H1 (cell line): ENCODE measurements at regions not wholly inside any gene's neighbourhood (a gene's known extent, or its start where the extent isn't known, plus 50 kb on each side); places are given as distances from the start of the nearest gene placed in this dataset.

Source experiments
- CTCF ChIA-PET: fragments of 300-600 bp; sonication (Branson Sonifier 250); formaldehyde crosslinking; loops from one replicate; lab custom pipeline; 2021; ENCODE audit not compliant: partially characterized antibody; lab: Charles Lee
- POLR2A ChIA-PET: fragments of 300-600 bp; sonication (Branson Sonifier 250); formaldehyde crosslinking; loops from one replicate; lab custom pipeline; 2021; ENCODE audit warnings: inconsistent platforms; ENCODE audit not compliant: partially characterized antibody; lab: Charles Lee
- DNase-seq, 2 experiments: peaks; one replicate each; pipeline versions ENCODE4 v3.0.0 to v3.0.0-alpha.2; 2010 to 2022; ENCODE audit warnings: low spot score in 2 of 2, low read depth in 1 of 2, mixed read lengths in 1 of 2
- FAIRE-seq: peaks from 2 replicates; lab custom pipeline; 2011; peaks lifted over from hg19 to GRCh38; lab: Jason Lieb, UNC
- H2AFZ ChIP-seq: 2 replicates; pipeline ENCODE4 v1.8.1; 2012; ENCODE audit warnings: low read length, inconsistent platforms
- H2AK5ac ChIP-seq: 2 replicates; pipeline ENCODE4 v1.6.1; 2013; ENCODE audit warnings: low read depth, low read length
- H2BK120ac ChIP-seq: replicated peaks from 2 replicates; pipeline ENCODE3; 2013; ENCODE audit warnings: low read depth, low read length, inconsistent platforms
- H2BK12ac ChIP-seq: 2 replicates; pipeline ENCODE4 v1.6.1; 2013; ENCODE audit warnings: low read depth, low read length
- H2BK15ac ChIP-seq: 2 replicates; pipeline ENCODE4 v1.6.1; 2013; ENCODE audit warnings: low read length
- H2BK20ac ChIP-seq: 2 replicates; pipeline ENCODE4 v1.6.1; 2013; ENCODE audit warnings: low read length
- H2BK5ac ChIP-seq: 2 replicates; pipeline ENCODE4 v1.6.1; 2013; ENCODE audit warnings: low read depth, low read length
- H3K14ac ChIP-seq: 2 replicates; pipeline ENCODE4 v1.6.1; 2013; ENCODE audit warnings: inconsistent platforms; ENCODE audit not compliant: insufficient read length
- H3K18ac ChIP-seq: 2 replicates; pipeline ENCODE4 v1.6.1; 2013; ENCODE audit warnings: low read length; ENCODE audit errors: extremely low read depth
- H3K23ac ChIP-seq: 2 replicates; pipeline ENCODE4 v1.6.1; 2013; ENCODE audit warnings: inconsistent platforms; ENCODE audit not compliant: insufficient read length
- H3K23me2 ChIP-seq: 2 replicates; pipeline ENCODE4 v1.6.1; 2013; ENCODE audit warnings: low read depth, low read length
- H3K27ac ChIP-seq: 2 replicates; pipeline ENCODE4 v1.6.1; 2011; ENCODE audit warnings: low read depth, low read length, inconsistent platforms
- H3K27me3 ChIP-seq, 4 experiments: replicated peaks in 1 of 4; 1 replicate in 1 of 4; 2 replicates in 3 of 4; pipeline versions ENCODE4 v1.6.1 to v1.8.1; 2011 to 2013; ENCODE audit warnings: low read length in 3 of 4, mild to moderate bottlenecking in 3 of 4, inconsistent platforms in 2 of 4, mixed read lengths in 2 of 4, moderate library complexity in 1 of 4; ENCODE audit not compliant: control insufficient read depth in 3 of 4, insufficient read depth in 3 of 4; ENCODE audit errors: extremely low read depth in 1 of 4
- H3K36me3 ChIP-seq, 4 experiments: 2 replicates each; pipeline versions ENCODE4 v1.6.1 to v1.8.1; 2011 to 2013; ENCODE audit warnings: mild to moderate bottlenecking in 4 of 4, low read length in 3 of 4, moderate library complexity in 2 of 4, control low read depth in 1 of 4, inconsistent platforms in 1 of 4; ENCODE audit not compliant: insufficient read depth in 4 of 4, control insufficient read depth in 2 of 4
- H3K4ac ChIP-seq: replicated peaks from 2 replicates; pipeline ENCODE3; 2013; ENCODE audit warnings: low read length, low read depth, mixed read lengths, inconsistent platforms; ENCODE audit not compliant: insufficient read length
- H3K4me1 ChIP-seq, 4 experiments: replicated peaks in 1 of 4; 1 replicate in 1 of 4; 2 replicates in 3 of 4; pipeline versions ENCODE4 v1.6.1 to v1.8.1; 2011 to 2013; ENCODE audit warnings: low read length in 3 of 4, inconsistent platforms in 2 of 4, mixed read lengths in 1 of 4; ENCODE audit not compliant: insufficient read depth in 4 of 4, control insufficient read depth in 3 of 4
- H3K4me2 ChIP-seq, 2 experiments: 2 replicates each; pipeline versions ENCODE4 v1.6.1 to v1.8.1; 2011 to 2013; ENCODE audit warnings: low read depth in 2 of 2, low read length in 2 of 2, control low read depth in 1 of 2, inconsistent platforms in 1 of 2, mild to moderate bottlenecking in 1 of 2; ENCODE audit not compliant: insufficient read depth in 1 of 2
- H3K4me3 ChIP-seq, 4 experiments: fragments of 200-600, 300-600 bp in 1 of 4; sonication (generic), shearing (Covaris generic), sonication (Bioruptor Twin) in 1 of 4; 2 replicates each; pipeline versions ENCODE4 v1.5.1 to v1.8.1; 2011 to 2016; ENCODE audit warnings: low read length in 4 of 4, low read depth in 3 of 4, control low read depth in 2 of 4, inconsistent platforms in 2 of 4, mild to moderate bottlenecking in 2 of 4, mixed read lengths in 1 of 4, moderate library complexity in 1 of 4; ENCODE audit not compliant: insufficient read depth in 2 of 4; ENCODE audit errors: extremely low read depth in 1 of 4
- H3K56ac ChIP-seq: replicated peaks from 2 replicates; pipeline ENCODE3; 2013; ENCODE audit warnings: low read depth, mild to moderate bottlenecking, mixed read lengths, low read length, inconsistent platforms; ENCODE audit not compliant: insufficient read length
- H3K79me1 ChIP-seq: 2 replicates; pipeline ENCODE4 v1.6.1; 2013; ENCODE audit warnings: low read depth, low read length, control low read depth
- H3K79me2 ChIP-seq, 2 experiments: 2 replicates each; pipeline versions ENCODE4 v1.6.1 to v1.8.1; 2012 to 2013; ENCODE audit warnings: low read length in 2 of 2, mild to moderate bottlenecking in 2 of 2, inconsistent platforms in 1 of 2; ENCODE audit not compliant: insufficient read depth in 2 of 2, control insufficient read depth in 1 of 2
- H3K9ac ChIP-seq, 4 experiments: replicated peaks in 1 of 4; 1 replicate in 1 of 4; 2 replicates in 3 of 4; pipeline versions ENCODE4 v1.6.1 to v1.8.1; 2011 to 2013; ENCODE audit warnings: low read depth in 3 of 4, low read length in 3 of 4, control low read depth in 2 of 4, mild to moderate bottlenecking in 2 of 4, moderate library complexity in 2 of 4, inconsistent platforms in 1 of 4; ENCODE audit errors: extremely low read depth in 1 of 4
- H3K9me3 ChIP-seq, 2 experiments: 2 replicates each; pipeline versions ENCODE4 v1.6.1 to v1.8.1; 2012 to 2013; ENCODE audit warnings: mild to moderate bottlenecking in 2 of 2, moderate library complexity in 2 of 2, control low read depth in 1 of 2, inconsistent platforms in 1 of 2, low read depth in 1 of 2, low read length in 1 of 2, mixed read lengths in 1 of 2; ENCODE audit not compliant: insufficient read depth in 2 of 2
- H4K20me1 ChIP-seq, 2 experiments: replicated peaks in 1 of 2; 2 replicates each; pipeline versions ENCODE3 to v1.8.1; 2011 to 2013; ENCODE audit warnings: inconsistent platforms in 2 of 2, low read length in 2 of 2, mild to moderate bottlenecking in 1 of 2; ENCODE audit not compliant: insufficient read depth in 2 of 2, control insufficient read depth in 1 of 2
- H4K5ac ChIP-seq: 2 replicates; pipeline ENCODE4 v1.6.1; 2013; ENCODE audit warnings: low read length, low read depth, mixed read lengths, inconsistent platforms; ENCODE audit not compliant: insufficient read length
- H4K8ac ChIP-seq: 2 replicates; pipeline ENCODE4 v1.8.0; 2013; ENCODE audit warnings: mild to moderate bottlenecking, moderate library complexity, low read length, inconsistent platforms; ENCODE audit not compliant: insufficient read depth; ENCODE audit errors: extremely low read depth
- H4K91ac ChIP-seq: replicated peaks from 2 replicates; pipeline ENCODE3; 2013; ENCODE audit warnings: low read length, mixed read lengths, inconsistent platforms; ENCODE audit not compliant: insufficient read length
- JUN ChIP-seq: IDR thresholded peaks from 2 replicates; pipeline ENCODE4 v1.6.1; 2011; ENCODE audit warnings: low read depth, mild to moderate bottlenecking, improper control_type of control experiment, low read length
- KDM4A ChIP-seq: IDR thresholded peaks from one replicate; pipeline ENCODE4 v1.7.1; 2012; ENCODE audit warnings: low read depth, mild to moderate bottlenecking, moderate library complexity, low read length, inconsistent platforms; ENCODE audit not compliant: severe bottlenecking
- SP4 ChIP-seq: IDR thresholded peaks from 2 replicates; pipeline ENCODE4 v1.6.1; 2012; ENCODE audit warnings: low read length, inconsistent platforms
- WGBS, 2 experiments: shearing (Covaris generic) in 1 of 2; methylation state at CpG; one replicate each; pipeline versions ENCODE4 v1.1.6 to v1.1.7; 2013 to 2015; ENCODE audit warnings: low lambda C conversion rate in 2 of 2, mixed read lengths in 2 of 2, inconsistent platforms in 1 of 2, low coverage in 1 of 2, missing lambda C conversion rate in 1 of 2; ENCODE audit not compliant: insufficient replicate concordance in 2 of 2, insufficient coverage in 1 of 2, insufficient read length in 1 of 2; ENCODE audit errors: extremely low coverage in 1 of 2, missing lambda C conversion rate in 1 of 2; 5-methylcytosine and 5-hydroxymethylcytosine counted together

DNA sequence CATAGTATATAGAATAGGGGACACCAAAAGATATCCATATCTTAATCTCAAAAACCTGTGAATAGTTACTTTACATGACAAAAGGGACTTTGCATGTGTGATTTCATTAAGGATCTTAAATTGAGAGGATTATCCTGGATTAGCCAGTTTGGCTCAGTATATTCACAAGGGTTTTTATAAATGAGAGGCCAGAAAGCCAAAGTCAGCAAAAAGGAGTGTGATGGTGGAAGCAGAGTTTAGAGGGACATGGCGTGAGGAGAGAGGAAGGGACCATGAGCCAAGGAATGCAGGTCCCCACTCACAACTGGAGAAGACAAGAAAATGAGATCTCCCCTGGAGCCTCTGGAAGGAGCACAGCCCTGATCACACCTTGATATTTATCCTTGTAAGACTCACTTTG, 648.5 kb upstream of the LCORL start:
- Histone ChIP-seq H3K79me1 (no peaks in the 10 kb centered on the region), H3K56ac (no peak overlapping the region), H2BK12ac (no peak overlapping the region), H3K18ac (no peak overlapping the region), H3K79me2 (no peaks in the 10 kb centered on the region), H2BK5ac (no peak overlapping the region), H4K91ac (no peak overlapping the region), H3K36me3 (no peaks in the 10 kb centered on the region), H4K5ac (no peak overlapping the region), H3K23me2 (no peaks in the 10 kb centered on the region), H3K4me2 (no peak overlapping the region), H3K14ac (no peak overlapping the region), H2AK5ac (no peak overlapping the region), H2AFZ (no peak overlapping the region), H3K4me1 (no peaks in the 10 kb centered on the region), H4K20me1 (no peaks in the 10 kb centered on the region), H3K9ac (no peak overlapping the region), H3K4ac (no peak overlapping the region), H3K23ac (no peak overlapping the region), H3K9me3 (no peaks in the 10 kb centered on the region), H3K27me3 (no peaks in the 10 kb centered on the region), H2BK120ac (no peak overlapping the region), H3K27ac (no peak overlapping the region), H4K8ac (no peak overlapping the region), H3K4me3 (no peak overlapping the region), H2BK15ac (no peak overlapping the region)
- CTCF ChIA-PET = no interaction called here
- POLR2A ChIA-PET = no interaction called here
- no peak for DNase-seq
- FAIRE-seq = no peak
- 100% methylated on average over 1 of the region's 1 CpG; no CpG with 5 or more reads in 1 of the 2 experiments for WGBS, 2 experiments
- TF ChIP-seq JUN = no peak
- no peak for TF ChIP-seq KDM4A
- TF ChIP-seq SP4 = no peak
- TF ChIP-seq, all 59 proteins: peak for 0
- no peak overlapping the region for H2BK20ac ChIP-seq
